IgD-negative memory B cell (primary cell): ENCODE measurements at regions not wholly inside any gene's neighbourhood (a gene's known extent, or its start where the extent isn't known, plus 50 kb on each side); places are given as distances from the start of the nearest gene placed in this dataset.

Source experiments
- H3K27ac Mint-ChIP-seq, 3 donors: one replicate each; pipeline ENCODE4 v1.8.0; 2020 to 2022; ENCODE audit warnings: mild to moderate bottlenecking in 3 of 3, mixed read lengths in 3 of 3, moderate library complexity in 1 of 3
- H3K27me3 Mint-ChIP-seq: one replicate; pipeline ENCODE4 v1.8.0; 2021; ENCODE audit warnings: mixed read lengths
- H3K36me3 Mint-ChIP-seq: one replicate; pipeline ENCODE4 v1.8.0; 2020; ENCODE audit warnings: mild to moderate bottlenecking, mixed read lengths
- H3K4me1 Mint-ChIP-seq, 3 donors: one replicate each; pipeline ENCODE4 v1.8.0; 2020 to 2022; ENCODE audit warnings: mixed read lengths in 3 of 3, mild to moderate bottlenecking in 1 of 3
- H3K4me3 Mint-ChIP-seq, 4 donors: one replicate each; pipeline ENCODE4 v1.8.0; 2020 to 2022; ENCODE audit warnings: mild to moderate bottlenecking in 4 of 4, mixed read lengths in 4 of 4, moderate library complexity in 3 of 4
- H3K9me3 Mint-ChIP-seq, 3 donors: one replicate each; pipeline ENCODE4 v1.8.0; 2020 to 2021; ENCODE audit warnings: mixed read lengths in 3 of 3, mild to moderate bottlenecking in 1 of 3

GRCh38 chr18:40235323-40235722 lies 1719.7 kb upstream of the PIK3C3 start:
- no peaks in the 10 kb centered on the region for H3K36me3 Mint-ChIP-seq
- H3K27me3 Mint-ChIP-seq: no peaks in the 10 kb centered on the region
- H3K4me1 Mint-ChIP-seq: no peaks in the 10 kb centered on the region
- no peak overlapping the region for H3K4me3 Mint-ChIP-seq
- H3K9me3 Mint-ChIP-seq: no peaks in the 10 kb centered on the region
- no peak overlapping the region for H3K27ac Mint-ChIP-seq

- H3K27me3 Mint-ChIP-seq: no peaks in the 10 kb centered on the region
- H3K4me1 Mint-ChIP-seq: no peaks in the 10 kb centered on the region
- H3K36me3 Mint-ChIP-seq: no peaks in the 10 kb centered on the region
- H3K27ac Mint-ChIP-seq: no peak overlapping the region
- H3K9me3 Mint-ChIP-seq: peaks cover 0 to 5% (median 2%) of the 10 kb centered on the region in 3 donors
- no peak overlapping the region for H3K4me3 Mint-ChIP-seq
Measured at GRCh38 chr18:40233931-40234616, 1721.0 kb upstream of the PIK3C3 start.

GRCh38 chr18:40222776-40223175 lies 1732.3 kb upstream of the PIK3C3 start:
- H3K4me3 Mint-ChIP-seq: no peak overlapping the region
- H3K9me3 Mint-ChIP-seq: peaks cover 0 to 8% (median 1%) of the 10 kb centered on the region in 3 donors
- no peaks in the 10 kb centered on the region for H3K4me1 Mint-ChIP-seq
- H3K27ac Mint-ChIP-seq: no peak overlapping the region
- no peaks in the 10 kb centered on the region for H3K27me3 Mint-ChIP-seq
- no peaks in the 10 kb centered on the region for H3K36me3 Mint-ChIP-seq

- H3K4me3 Mint-ChIP-seq: no peak overlapping the region
- no peaks in the 10 kb centered on the region for H3K36me3 Mint-ChIP-seq
- no peak overlapping the region for H3K27ac Mint-ChIP-seq
- H3K4me1 Mint-ChIP-seq: no peaks in the 10 kb centered on the region
- no peaks in the 10 kb centered on the region for H3K27me3 Mint-ChIP-seq
- H3K9me3 Mint-ChIP-seq: peaks cover 0 to 16% (median 2%) of the 10 kb centered on the region in 3 donors
Measured at GRCh38 chr18:40216856-40217255, 1738.2 kb upstream of the PIK3C3 start.

- Mint-ChIP-seq H3K4me3 (no peak overlapping the region), H3K27me3 (no peaks in the 10 kb centered on the region), H3K36me3 (no peaks in the 10 kb centered on the region), H3K27ac (no peak overlapping the region), H3K4me1 (no peaks in the 10 kb centered on the region), H3K9me3 (peaks cover 0 to 14% (median 2%) of the 10 kb centered on the region in 3 donors)
Measured at GRCh38 chr18:40215979-40216378, 1739.1 kb upstream of the PIK3C3 start.

GRCh38 chr18:40210696-40211095 lies 1744.3 kb upstream of the PIK3C3 start:
- Mint-ChIP-seq H3K9me3 (peaks cover 3 to 10% (median 4%) of the 10 kb centered on the region in 3 donors), H3K4me3 (no peak overlapping the region), H3K27me3 (no peaks in the 10 kb centered on the region), H3K27ac (no peak overlapping the region), H3K4me1 (no peaks in the 10 kb centered on the region), H3K36me3 (no peaks in the 10 kb centered on the region)

GRCh38 chr18:40208958-40209357 lies 1746.1 kb upstream of the PIK3C3 start:
- no peak overlapping the region for H3K4me3 Mint-ChIP-seq
- no peaks in the 10 kb centered on the region for H3K27me3 Mint-ChIP-seq
- no peaks in the 10 kb centered on the region for H3K4me1 Mint-ChIP-seq
- H3K36me3 Mint-ChIP-seq: no peaks in the 10 kb centered on the region
- no peak overlapping the region for H3K27ac Mint-ChIP-seq
- H3K9me3 Mint-ChIP-seq: peaks cover 3 to 4% (median 4%) of the 10 kb centered on the region in 3 donors

GRCh38 chr18:40197711-40198110 lies 1757.3 kb upstream of the PIK3C3 start:
- H3K27ac Mint-ChIP-seq: no peak overlapping the region
- H3K4me1 Mint-ChIP-seq: no peaks in the 10 kb centered on the region
- no peaks in the 10 kb centered on the region for H3K36me3 Mint-ChIP-seq
- no peaks in the 10 kb centered on the region for H3K27me3 Mint-ChIP-seq
- peaks cover 2 to 24% (median 3%) of the 10 kb centered on the region in 3 donors for H3K9me3 Mint-ChIP-seq
- H3K4me3 Mint-ChIP-seq: no peak overlapping the region

- H3K27ac Mint-ChIP-seq: no peak overlapping the region
- no peaks in the 10 kb centered on the region for H3K36me3 Mint-ChIP-seq
- H3K27me3 Mint-ChIP-seq: no peaks in the 10 kb centered on the region
- H3K4me3 Mint-ChIP-seq: no peak overlapping the region
- H3K4me1 Mint-ChIP-seq: no peaks in the 10 kb centered on the region
- peaks cover 2 to 4% (median 3%) of the 10 kb centered on the region in 3 donors for H3K9me3 Mint-ChIP-seq
Measured at GRCh38 chr18:40186677-40187076, 1768.4 kb upstream of the PIK3C3 start.

- Mint-ChIP-seq H3K4me1 (no peaks in the 10 kb centered on the region), H3K27ac (no peak overlapping the region), H3K4me3 (no peak overlapping the region), H3K9me3 (peaks cover 0 to 10% (median 5%) of the 10 kb centered on the region in 3 donors), H3K27me3 (no peaks in the 10 kb centered on the region), H3K36me3 (no peaks in the 10 kb centered on the region)
Measured at GRCh38 chr18:40179729-40180461, 1775.1 kb upstream of the PIK3C3 start.

GRCh38 chr18:40168026-40168425 lies 1787.0 kb upstream of the PIK3C3 start:
- H3K4me1 Mint-ChIP-seq: no peaks in the 10 kb centered on the region
- H3K36me3 Mint-ChIP-seq: no peaks in the 10 kb centered on the region
- no peaks in the 10 kb centered on the region for H3K27me3 Mint-ChIP-seq
- H3K27ac Mint-ChIP-seq: no peak overlapping the region
- H3K9me3 Mint-ChIP-seq: peaks cover 3 to 9% (median 6%) of the 10 kb centered on the region in 3 donors
- H3K4me3 Mint-ChIP-seq: no peak overlapping the region

- H3K36me3 Mint-ChIP-seq: no peaks in the 10 kb centered on the region
- no peaks in the 10 kb centered on the region for H3K4me1 Mint-ChIP-seq
- H3K9me3 Mint-ChIP-seq: peaks cover 0 to 3% (median 3%) of the 10 kb centered on the region in 3 donors
- no peak overlapping the region for H3K27ac Mint-ChIP-seq
- no peak overlapping the region for H3K4me3 Mint-ChIP-seq
- H3K27me3 Mint-ChIP-seq: no peaks in the 10 kb centered on the region
Measured at GRCh38 chr18:40163254-40163653, 1791.8 kb upstream of the PIK3C3 start.

- Mint-ChIP-seq H3K27ac (no peak overlapping the region), H3K36me3 (no peaks in the 10 kb centered on the region), H3K4me3 (no peak overlapping the region), H3K4me1 (no peaks in the 10 kb centered on the region), H3K9me3 (peaks cover 3 to 10% (median 7%) of the 10 kb centered on the region in 3 donors), H3K27me3 (no peaks in the 10 kb centered on the region)
Measured at GRCh38 chr18:40160361-40160760, 1794.7 kb upstream of the PIK3C3 start.

- Mint-ChIP-seq H3K27me3 (no peaks in the 10 kb centered on the region), H3K4me3 (no peak overlapping the region), H3K36me3 (no peaks in the 10 kb centered on the region), H3K4me1 (no peaks in the 10 kb centered on the region), H3K27ac (no peak overlapping the region), H3K9me3 (peaks cover 3 to 10% (median 7%) of the 10 kb centered on the region in 3 donors)
Measured at GRCh38 chr18:40159141-40160017, 1795.7 kb upstream of the PIK3C3 start.

- H3K4me3 Mint-ChIP-seq: no peak overlapping the region
- H3K36me3 Mint-ChIP-seq: no peaks in the 10 kb centered on the region
- H3K4me1 Mint-ChIP-seq: no peaks in the 10 kb centered on the region
- peaks cover 3 to 15% (median 5%) of the 10 kb centered on the region in 3 donors for H3K9me3 Mint-ChIP-seq
- no peaks in the 10 kb centered on the region for H3K27me3 Mint-ChIP-seq
- no peak overlapping the region for H3K27ac Mint-ChIP-seq
Measured at GRCh38 chr18:40157120-40157519, 1797.9 kb upstream of the PIK3C3 start.
